ENCODE measurements at regions not wholly inside any gene's neighbourhood (a gene's known extent, or its start where the extent isn't known, plus 50 kb on each side); places are given as distances from the start of the nearest gene placed in this dataset.

DNA sequence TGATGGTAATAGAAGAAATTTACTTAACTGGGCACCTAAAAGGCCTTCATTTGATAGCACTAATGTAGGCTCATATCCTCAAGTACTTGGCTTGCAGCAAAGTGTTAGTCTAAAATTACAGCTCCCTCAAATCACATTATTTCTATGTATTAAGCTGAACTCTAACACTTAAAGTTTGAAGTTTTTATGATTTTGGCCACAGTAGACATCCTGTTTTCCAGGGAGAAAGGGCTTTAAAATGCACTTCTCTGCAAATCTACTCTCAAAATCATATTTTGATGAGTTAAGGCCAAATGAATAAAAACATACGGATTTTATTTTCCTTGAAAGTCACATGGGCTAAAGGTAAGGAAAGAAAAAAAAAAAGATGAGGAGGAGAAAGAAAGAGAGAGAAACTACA, 575.5 kb downstream of the PLPP3 start:
- Histone ChIP-seq H3K36me3 (ENCODE audit: control insufficient read depth in 4 of 4, insufficient read depth in 4 of 4, low read length in 4 of 4) (no peaks in the 10 kb centered on the region), H3K27me3 (ENCODE audit: control insufficient read depth in 3 of 3, insufficient read depth in 3 of 3, low read length in 2 of 3) (no peaks in the 10 kb centered on the region), H3K4me3 (no peak overlapping the region), H3K9ac (ENCODE audit: insufficient read depth in 1 of 2, low read length in 2 of 2) (no peak overlapping the region), H3K9me3 (ENCODE audit: control insufficient read depth in 4 of 4, insufficient read depth in 3 of 4, low read length in 3 of 4) (peaks cover 0 to 8% (median 0%) of the 10 kb centered on the region in 4 donors), H3K27ac (ENCODE audit: low read depth in 1 of 2, low read length in 1 of 2) (no peak overlapping the region), H3K4me1 (ENCODE audit: control insufficient read depth in 5 of 5, insufficient read depth in 5 of 5, low read length in 5 of 5) (no peaks in the 10 kb centered on the region)
- no peak for ATAC-seq (ENCODE audit: insufficient read depth, low FRiP score)
- TF ChIP-seq, protein P1, sequence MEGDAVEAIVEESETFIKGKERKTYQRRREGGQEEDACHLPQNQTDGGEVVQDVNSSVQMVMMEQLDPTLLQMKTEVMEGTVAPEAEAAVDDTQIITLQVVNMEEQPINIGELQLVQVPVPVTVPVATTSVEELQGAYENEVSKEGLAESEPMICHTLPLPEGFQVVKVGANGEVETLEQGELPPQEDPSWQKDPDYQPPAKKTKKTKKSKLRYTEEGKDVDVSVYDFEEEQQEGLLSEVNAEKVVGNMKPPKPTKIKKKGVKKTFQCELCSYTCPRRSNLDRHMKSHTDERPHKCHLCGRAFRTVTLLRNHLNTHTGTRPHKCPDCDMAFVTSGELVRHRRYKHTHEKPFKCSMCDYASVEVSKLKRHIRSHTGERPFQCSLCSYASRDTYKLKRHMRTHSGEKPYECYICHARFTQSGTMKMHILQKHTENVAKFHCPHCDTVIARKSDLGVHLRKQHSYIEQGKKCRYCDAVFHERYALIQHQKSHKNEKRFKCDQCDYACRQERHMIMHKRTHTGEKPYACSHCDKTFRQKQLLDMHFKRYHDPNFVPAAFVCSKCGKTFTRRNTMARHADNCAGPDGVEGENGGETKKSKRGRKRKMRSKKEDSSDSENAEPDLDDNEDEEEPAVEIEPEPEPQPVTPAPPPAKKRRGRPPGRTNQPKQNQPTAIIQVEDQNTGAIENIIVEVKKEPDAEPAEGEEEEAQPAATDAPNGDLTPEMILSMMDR (IDR thresholded peaks at IDR 0.05; ENCODE audit: control extremely low read depth, extremely low read depth), result no peak
- WGBS, 2 donors, result 90 to 91% methylated on average over 1 of the region's 1 CpG
- no peak for DNase-seq

- DNase-seq (no peak), ATAC-seq (ENCODE audit: insufficient read depth, low FRiP score) (no peak)
- Histone ChIP-seq H3K4me3 (no peak overlapping the region), H3K27me3 (ENCODE audit: control insufficient read depth in 3 of 3, insufficient read depth in 3 of 3, low read length in 2 of 3) (no peaks in the 10 kb centered on the region), H3K36me3 (ENCODE audit: control insufficient read depth in 4 of 4, insufficient read depth in 4 of 4, low read length in 4 of 4) (no peaks in the 10 kb centered on the region), H3K9me3 (ENCODE audit: control insufficient read depth in 4 of 4, insufficient read depth in 3 of 4, low read length in 3 of 4) (peaks cover 0 to 8% (median 0%) of the 10 kb centered on the region in 4 donors), H3K27ac (ENCODE audit: low read depth in 1 of 2, low read length in 1 of 2) (no peak overlapping the region), H3K9ac (ENCODE audit: insufficient read depth in 1 of 2, low read length in 2 of 2) (no peak overlapping the region), H3K4me1 (ENCODE audit: control insufficient read depth in 5 of 5, insufficient read depth in 5 of 5, low read length in 5 of 5) (peaks cover 0 to 9% (median 0%) of the 10 kb centered on the region in 5 donors)
- WGBS, 2 donors, result 88% methylated on average over 5 of the region's 5 CpGs
- TF ChIP-seq, protein P1 (IDR thresholded peaks at IDR 0.05; ENCODE audit: control extremely low read depth, extremely low read depth), result no peak
Measured at GRCh38 chr1:56002231-56002630, 577.1 kb downstream of the PLPP3 start.

- H3K9ac ChIP-seq (ENCODE audit: insufficient read depth in 1 of 2, low read length in 2 of 2), result no peak overlapping the region
- DNase-seq, result no peak
- H3K27ac ChIP-seq (ENCODE audit: low read depth in 1 of 2, low read length in 1 of 2), result no peak overlapping the region
- TF ChIP-seq, protein P1 (IDR thresholded peaks at IDR 0.05; ENCODE audit: control extremely low read depth, extremely low read depth), result no peak
- H3K27me3 ChIP-seq (ENCODE audit: control insufficient read depth in 3 of 3, insufficient read depth in 3 of 3, low read length in 2 of 3), result no peaks in the 10 kb centered on the region
- H3K36me3 ChIP-seq (ENCODE audit: control insufficient read depth in 4 of 4, insufficient read depth in 4 of 4, low read length in 4 of 4), result no peaks in the 10 kb centered on the region
- peaks cover 0 to 14% (median 0%) of the 10 kb centered on the region in 5 donors for H3K4me1 ChIP-seq (ENCODE audit: control insufficient read depth in 5 of 5, insufficient read depth in 5 of 5, low read length in 5 of 5)
- peaks cover 0 to 11% (median 1%) of the 10 kb centered on the region in 4 donors for H3K9me3 ChIP-seq (ENCODE audit: control insufficient read depth in 4 of 4, insufficient read depth in 3 of 4, low read length in 3 of 4)
- no peak overlapping the region for H3K4me3 ChIP-seq
- WGBS, 2 donors, result 93 to 95% methylated on average over 3 of the region's 3 CpGs
- ATAC-seq (ENCODE audit: insufficient read depth, low FRiP score), result no peak
Measured at GRCh38 chr1:56000424-56000823, 578.9 kb downstream of the PLPP3 start.

DNA sequence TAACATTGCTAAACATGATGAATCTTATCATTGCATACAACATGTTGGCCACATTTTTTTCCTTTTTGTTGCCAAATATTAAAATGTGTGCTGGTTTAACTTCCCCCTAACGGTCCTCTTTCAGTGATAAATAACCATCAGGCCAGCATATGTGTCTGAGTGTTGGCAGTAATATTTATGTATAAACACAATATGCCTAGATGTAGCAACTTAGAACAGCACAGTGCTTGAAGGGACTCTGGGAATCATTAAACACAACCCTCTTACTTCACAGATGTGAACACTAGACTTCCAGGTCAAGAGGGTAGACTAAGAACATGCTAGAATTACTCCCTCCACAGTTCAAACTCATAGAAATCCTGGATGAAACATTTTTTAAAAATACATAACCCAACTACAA, 581.8 kb downstream of the PLPP3 start:
- Histone ChIP-seq H3K36me3 (ENCODE audit: control insufficient read depth in 4 of 4, insufficient read depth in 4 of 4, low read length in 4 of 4) (no peaks in the 10 kb centered on the region), H3K27ac (ENCODE audit: low read depth in 1 of 2, low read length in 1 of 2) (no peak overlapping the region), H3K27me3 (ENCODE audit: control insufficient read depth in 3 of 3, insufficient read depth in 3 of 3, low read length in 2 of 3) (no peaks in the 10 kb centered on the region), H3K4me1 (ENCODE audit: control insufficient read depth in 5 of 5, insufficient read depth in 5 of 5, low read length in 5 of 5) (peaks cover 0 to 14% (median 0%) of the 10 kb centered on the region in 5 donors), H3K4me3 (no peak overlapping the region), H3K9ac (ENCODE audit: insufficient read depth in 1 of 2, low read length in 2 of 2) (no peak overlapping the region), H3K9me3 (ENCODE audit: control insufficient read depth in 4 of 4, insufficient read depth in 3 of 4, low read length in 3 of 4) (peaks cover 0 to 3% (median 1%) of the 10 kb centered on the region in 4 donors)
- DNase-seq, result peak; percentile 28 to 95 (median 95)
- TF ChIP-seq, protein P1 (IDR thresholded peaks at IDR 0.05; ENCODE audit: control extremely low read depth, extremely low read depth), result no peak
- ATAC-seq (ENCODE audit: insufficient read depth, low FRiP score), result no peak
- 31 to 37% methylated on average over 1 of the region's 1 CpG for WGBS, 2 donors
